ENCODE measurements at regions not wholly inside any gene's neighbourhood (a gene's known extent, or its start where the extent isn't known, plus 50 kb on each side); places are given as distances from the start of the nearest gene placed in this dataset.
A peak's percentile ranks its signal among the peaks of the same experiment; 100 is the strongest.

- Mint-ChIP-seq H3K4me3 (no peak overlapping the region), H3K9me3 (peaks cover 11% of the 10 kb centered on the region), H3K27ac (no peak overlapping the region), H3K4me1 (no peaks in the 10 kb centered on the region), H3K36me3 (ENCODE audit: low read depth) (no peaks in the 10 kb centered on the region), H3K27me3 (no peaks in the 10 kb centered on the region)
- POLR2A ChIA-PET = no interaction called here
- no peak for DNase-seq
- CTCF ChIA-PET = interaction anchor here (0.7 kb wide), 1 partner anchor 1854 kb away, joined by 4 read pairs; no protein-coding TSS in a partner anchor
Measured at GRCh38 chr2:4628998-4629501, 925.7 kb downstream of the DCDC2C start.

DNA sequence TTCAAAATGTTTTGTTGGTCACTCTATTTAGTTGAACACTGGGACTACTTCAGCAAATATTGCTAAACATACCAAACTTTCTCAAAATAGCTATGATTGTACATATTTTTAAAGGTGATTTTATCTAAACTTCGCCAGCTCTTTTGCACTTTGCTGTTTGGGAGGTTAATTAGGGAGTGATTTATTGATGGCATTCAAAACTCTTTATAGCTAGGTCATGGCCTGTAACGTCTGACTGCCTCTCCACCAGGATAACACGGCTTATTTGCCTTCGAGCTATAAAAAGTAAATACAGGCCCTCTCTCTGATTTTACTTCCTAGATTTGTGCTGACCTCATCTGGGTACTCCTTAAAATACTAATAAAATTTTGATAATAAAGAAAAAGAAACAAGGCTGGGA lies 931.9 kb downstream of the DCDC2C start:
- Mint-ChIP-seq H3K36me3 (ENCODE audit: low read depth) (no peaks in the 10 kb centered on the region), H3K4me3 (no peak overlapping the region), H3K4me1 (no peaks in the 10 kb centered on the region)

DNA sequence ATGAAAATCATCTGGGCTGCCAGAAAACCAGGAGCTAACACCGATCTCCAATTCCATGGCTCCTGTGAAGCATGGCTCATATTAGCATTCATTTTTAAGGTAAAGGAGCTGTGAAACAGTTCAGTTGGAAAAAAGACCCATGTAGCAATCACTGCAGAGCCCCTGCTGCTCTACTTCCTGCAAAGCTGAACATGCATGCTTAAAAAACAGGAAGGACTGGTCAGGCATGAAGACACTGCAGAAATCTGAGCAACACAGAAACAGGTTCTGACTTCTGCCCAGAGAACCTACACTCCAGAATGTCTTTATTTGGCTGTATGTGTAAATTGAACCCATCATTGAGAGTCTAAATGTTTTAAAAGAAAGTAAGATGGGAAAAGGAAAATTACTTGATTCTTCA lies 950.6 kb downstream of the DCDC2C start:
- Mint-ChIP-seq H3K27ac (no peak overlapping the region), H3K27me3 (no peaks in the 10 kb centered on the region), H3K36me3 (ENCODE audit: low read depth) (no peaks in the 10 kb centered on the region), H3K4me1 (no peaks in the 10 kb centered on the region), H3K9me3 (peaks cover 5% of the 10 kb centered on the region), H3K4me3 (no peak overlapping the region)
- CTCF ChIA-PET = no interaction called here
- no peak for DNase-seq
- POLR2A ChIA-PET = no interaction called here

More for the DNA sequence above, 931.9 kb downstream of the DCDC2C start:
- H3K9me3 Mint-ChIP-seq = peaks cover 14% of the 10 kb centered on the region
- no peak for DNase-seq
- H3K27me3 Mint-ChIP-seq = no peaks in the 10 kb centered on the region
- H3K27ac Mint-ChIP-seq = no peak overlapping the region
- ChIA-PET POLR2A (no interaction called here), CTCF (no interaction called here)

DNA sequence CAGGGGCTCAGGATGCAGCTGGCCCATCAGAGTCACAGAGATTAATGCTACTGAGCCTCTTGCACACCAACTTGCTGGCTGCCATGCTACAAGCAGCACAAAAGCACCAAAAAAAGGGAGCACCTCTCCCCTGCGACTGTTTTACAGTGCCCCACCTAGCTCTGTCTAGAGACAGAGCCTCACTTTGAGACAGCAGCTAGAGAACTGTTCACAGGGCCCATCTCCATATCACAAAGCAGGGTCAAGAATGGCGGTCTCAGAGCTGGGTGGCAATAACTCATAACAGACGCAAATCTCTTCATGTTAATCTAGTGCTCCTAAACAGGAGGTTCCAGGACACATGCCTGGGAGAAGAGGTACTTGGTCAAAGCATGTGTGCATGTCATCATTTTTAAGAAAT lies 953.0 kb downstream of the DCDC2C start:
- no peaks in the 10 kb centered on the region for H3K27me3 Mint-ChIP-seq
- H3K36me3 Mint-ChIP-seq (ENCODE audit: low read depth) = no peaks in the 10 kb centered on the region
- H3K4me1 Mint-ChIP-seq = no peaks in the 10 kb centered on the region
- no peak for DNase-seq
- H3K4me3 Mint-ChIP-seq = no peak overlapping the region
- ChIA-PET CTCF (no interaction called here), POLR2A (no interaction called here)
- no peak overlapping the region for H3K27ac Mint-ChIP-seq
- peaks cover 5% of the 10 kb centered on the region for H3K9me3 Mint-ChIP-seq

- no peaks in the 10 kb centered on the region for H3K36me3 Mint-ChIP-seq (ENCODE audit: low read depth)
- no peak overlapping the region for H3K4me3 Mint-ChIP-seq
- no peak overlapping the region for H3K27ac Mint-ChIP-seq
- no peaks in the 10 kb centered on the region for H3K27me3 Mint-ChIP-seq
- DNase-seq = no peak
- peaks cover 6% of the 10 kb centered on the region for H3K9me3 Mint-ChIP-seq
- ChIA-PET CTCF (no interaction called here), POLR2A (no interaction called here)
- no peaks in the 10 kb centered on the region for H3K4me1 Mint-ChIP-seq
Measured at GRCh38 chr2:4662161-4662779, 958.9 kb downstream of the DCDC2C start.

- Mint-ChIP-seq H3K9me3 (peaks cover 4% of the 10 kb centered on the region), H3K36me3 (ENCODE audit: low read depth) (no peaks in the 10 kb centered on the region), H3K4me1 (peaks cover 5% of the 10 kb centered on the region), H3K4me3 (no peak overlapping the region), H3K27me3 (no peaks in the 10 kb centered on the region), H3K27ac (no peak overlapping the region)
- no peak for DNase-seq
- ChIA-PET CTCF (interaction anchor here (0.6 kb wide), 1 partner anchor 1982 kb away, joined by 3 read pairs; no protein-coding TSS in a partner anchor), POLR2A (no interaction called here)
Measured at GRCh38 chr2:4668381-4668780, 965.0 kb downstream of the DCDC2C start.

DNA sequence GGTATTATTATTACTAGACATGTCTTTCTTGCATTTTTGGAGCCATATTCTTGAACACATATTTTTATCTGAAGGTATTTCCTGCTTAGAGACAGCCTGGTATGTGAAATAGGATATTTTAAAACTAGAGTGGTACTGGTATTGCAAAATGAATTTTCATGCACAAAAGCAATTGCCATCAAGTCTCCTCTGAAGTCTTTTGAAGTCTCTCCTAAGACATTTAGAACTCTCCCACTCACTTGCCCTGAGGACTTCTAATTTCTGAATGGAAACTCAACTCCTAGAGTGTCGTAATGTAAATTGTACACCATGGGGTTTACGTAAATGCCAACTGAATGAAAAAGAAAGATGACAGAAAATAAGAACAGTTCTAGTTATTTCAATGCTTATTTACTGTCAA lies 967.0 kb downstream of the DCDC2C start:
- Mint-ChIP-seq H3K27me3 (no peaks in the 10 kb centered on the region), H3K4me1 (peaks cover 5% of the 10 kb centered on the region), H3K27ac (no peak overlapping the region), H3K36me3 (ENCODE audit: low read depth) (no peaks in the 10 kb centered on the region), H3K4me3 (no peak overlapping the region), H3K9me3 (peaks cover 4% of the 10 kb centered on the region)
- DNase-seq = no peak
- POLR2A ChIA-PET = no interaction called here
- CTCF ChIA-PET = no interaction called here

DNA sequence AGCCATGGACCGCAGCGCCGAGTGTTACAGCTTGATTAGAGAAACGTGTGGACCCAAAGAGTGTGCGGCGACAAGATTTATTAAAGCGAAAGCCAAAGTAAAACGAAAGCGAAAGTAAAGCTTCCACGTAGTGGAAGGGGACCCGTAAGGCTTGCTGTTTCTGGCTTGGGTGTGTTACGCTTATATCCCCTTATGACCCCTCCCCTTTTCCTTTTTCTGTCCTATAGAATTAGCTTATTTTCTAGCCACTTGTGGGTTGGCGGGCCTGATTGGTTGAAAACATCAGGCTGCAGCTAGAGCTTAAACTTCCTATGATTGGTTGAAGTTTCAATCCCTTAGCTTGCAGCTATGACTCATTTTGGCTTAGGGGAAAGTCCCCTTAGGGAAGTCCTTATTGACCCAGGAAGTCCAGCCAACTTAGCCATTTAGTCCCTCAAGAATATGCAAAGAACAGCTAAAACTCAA lies 969.7 kb downstream of the DCDC2C start:
- CTCF ChIA-PET = no interaction called here
- H3K4me3 Mint-ChIP-seq = peak overlapping the region; percentile 27
- POLR2A ChIA-PET = no interaction called here

DNA sequence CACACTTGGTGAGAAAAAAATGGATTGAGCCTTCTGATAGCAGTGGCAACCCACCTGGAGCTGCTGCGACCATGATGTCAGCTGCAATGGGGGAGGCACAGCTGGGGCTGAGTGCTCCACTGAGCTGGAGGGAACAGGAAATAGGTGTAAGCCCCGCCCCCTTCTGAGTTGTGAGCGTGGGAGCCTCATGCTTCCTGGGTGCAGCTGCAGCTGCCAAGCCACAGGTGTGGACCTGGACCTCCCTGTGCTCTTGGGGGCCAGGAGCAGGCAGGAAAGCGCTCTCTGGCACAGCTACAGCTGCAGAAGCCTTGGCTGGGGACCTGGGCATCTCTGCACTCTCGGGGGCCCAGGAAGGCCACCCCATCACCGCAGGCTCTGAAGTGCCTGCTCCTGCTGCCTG lies 970.6 kb downstream of the DCDC2C start:
- Mint-ChIP-seq H3K27me3 (no peaks in the 10 kb centered on the region), H3K4me1 (peaks cover 5% of the 10 kb centered on the region), H3K4me3 (no peak overlapping the region), H3K36me3 (ENCODE audit: low read depth) (no peaks in the 10 kb centered on the region), H3K27ac (no peak overlapping the region), H3K9me3 (peaks cover 4% of the 10 kb centered on the region)
- POLR2A ChIA-PET = no interaction called here
- DNase-seq = peak; percentile 8
- CTCF ChIA-PET = no interaction called here

More for the DNA sequence above, 969.7 kb downstream of the DCDC2C start:
- Mint-ChIP-seq H3K36me3 (ENCODE audit: low read depth) (no peaks in the 10 kb centered on the region), H3K27ac (no peak overlapping the region), H3K9me3 (peaks cover 4% of the 10 kb centered on the region), H3K27me3 (no peaks in the 10 kb centered on the region), H3K4me1 (peaks cover 5% of the 10 kb centered on the region)
- no peak for DNase-seq

DNA sequence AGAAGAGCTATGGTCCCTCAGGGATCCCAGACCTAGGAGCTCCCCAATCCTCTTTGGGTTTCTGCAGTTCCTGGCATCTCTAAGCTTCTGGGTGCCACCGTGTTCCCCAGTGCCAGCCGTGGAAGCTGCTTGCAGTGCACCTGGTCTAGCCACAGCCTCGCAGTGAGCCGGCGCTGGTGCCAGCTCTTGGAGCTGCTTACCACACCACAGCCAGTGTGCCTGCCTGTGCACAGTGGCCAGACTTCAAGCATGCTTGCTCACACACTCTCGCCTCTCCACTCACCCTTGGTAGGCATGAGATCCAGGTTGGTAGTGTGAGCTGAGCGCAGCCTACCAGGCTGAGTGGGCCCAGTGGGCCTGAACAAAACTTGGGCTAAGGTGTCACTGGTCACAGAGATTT lies 971.9 kb downstream of the DCDC2C start:
- CTCF ChIA-PET = no interaction called here
- peaks cover 5% of the 10 kb centered on the region for H3K4me1 Mint-ChIP-seq
- DNase-seq = no peak
- H3K36me3 Mint-ChIP-seq (ENCODE audit: low read depth) = no peaks in the 10 kb centered on the region
- POLR2A ChIA-PET = no interaction called here
- no peaks in the 10 kb centered on the region for H3K27me3 Mint-ChIP-seq
- peaks cover 4% of the 10 kb centered on the region for H3K9me3 Mint-ChIP-seq
- H3K4me3 Mint-ChIP-seq = no peak overlapping the region
- no peak overlapping the region for H3K27ac Mint-ChIP-seq

DNA sequence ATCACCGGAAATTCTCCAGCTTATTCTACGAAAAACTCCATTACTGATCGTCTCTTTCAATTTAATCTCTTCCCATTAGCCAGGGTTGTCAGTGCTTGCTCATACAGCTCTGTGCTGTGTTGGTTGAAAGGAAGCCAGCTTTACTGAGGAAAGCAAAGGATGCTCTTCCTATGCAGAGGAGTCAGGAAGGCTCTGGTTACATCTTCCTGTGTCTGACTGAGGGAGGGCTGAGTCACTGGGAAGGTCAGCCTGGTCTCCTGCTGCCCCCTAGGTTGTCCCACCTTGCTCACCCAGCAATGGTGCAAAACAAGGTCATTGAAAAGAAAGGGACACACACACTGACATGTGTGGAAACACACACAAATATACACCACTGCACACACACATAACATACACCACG lies 975.6 kb downstream of the DCDC2C start:
- peaks cover 2% of the 10 kb centered on the region for H3K9me3 Mint-ChIP-seq
- no peaks in the 10 kb centered on the region for H3K36me3 Mint-ChIP-seq (ENCODE audit: low read depth)
- no peak for DNase-seq
- no peak overlapping the region for H3K4me3 Mint-ChIP-seq
- ChIA-PET POLR2A (no interaction called here), CTCF (no interaction called here)
- no peak overlapping the region for H3K27ac Mint-ChIP-seq
- no peaks in the 10 kb centered on the region for H3K27me3 Mint-ChIP-seq
- no peaks in the 10 kb centered on the region for H3K4me1 Mint-ChIP-seq

GRCh38 chr2:4679391-4679790 lies 976.0 kb downstream of the DCDC2C start:
- CTCF ChIA-PET = no interaction called here

GRCh38 chr2:4684921-4685320 lies 981.5 kb downstream of the DCDC2C start:
- no peaks in the 10 kb centered on the region for H3K36me3 Mint-ChIP-seq (ENCODE audit: low read depth)
- H3K27ac Mint-ChIP-seq = no peak overlapping the region
- POLR2A ChIA-PET = no interaction called here
- H3K9me3 Mint-ChIP-seq = no peaks in the 10 kb centered on the region
- DNase-seq = no peak
- CTCF ChIA-PET = no interaction called here
- no peaks in the 10 kb centered on the region for H3K27me3 Mint-ChIP-seq
- no peak overlapping the region for H3K4me3 Mint-ChIP-seq
- H3K4me1 Mint-ChIP-seq = no peaks in the 10 kb centered on the region

More at GRCh38 chr2:4679391-4679790, 976.0 kb downstream of the DCDC2C start:
- Mint-ChIP-seq H3K36me3 (ENCODE audit: low read depth) (no peaks in the 10 kb centered on the region), H3K4me1 (no peaks in the 10 kb centered on the region), H3K9me3 (peaks cover 2% of the 10 kb centered on the region), H3K27ac (no peak overlapping the region), H3K27me3 (no peaks in the 10 kb centered on the region), H3K4me3 (no peak overlapping the region)
- POLR2A ChIA-PET = no interaction called here
- no peak for DNase-seq

DNA sequence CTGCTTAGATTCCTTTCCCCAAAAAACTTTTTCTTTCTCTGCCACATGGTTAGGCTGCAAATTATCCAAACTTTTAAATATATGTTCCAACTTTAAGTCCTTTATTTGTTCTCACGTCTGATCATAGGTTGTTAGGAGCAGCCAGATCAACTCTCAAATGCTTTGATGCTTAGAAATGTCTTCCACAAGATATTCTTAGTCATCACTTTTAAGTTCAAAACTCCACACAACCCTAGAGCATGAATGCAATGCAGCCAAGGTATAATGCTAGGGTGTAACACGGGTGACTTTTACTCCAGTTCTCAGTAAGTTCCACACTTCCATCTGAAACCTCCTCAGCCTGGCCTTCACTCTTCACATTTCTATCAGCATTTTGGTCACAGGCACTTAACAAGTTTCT lies 987.5 kb downstream of the DCDC2C start:
- H3K4me3 Mint-ChIP-seq = no peak overlapping the region
- no peaks in the 10 kb centered on the region for H3K27me3 Mint-ChIP-seq
- peaks cover 7% of the 10 kb centered on the region for H3K9me3 Mint-ChIP-seq
- ChIA-PET CTCF (no interaction called here), POLR2A (no interaction called here)
- H3K36me3 Mint-ChIP-seq (ENCODE audit: low read depth) = no peaks in the 10 kb centered on the region
- H3K27ac Mint-ChIP-seq = no peak overlapping the region
- DNase-seq = no peak
- no peaks in the 10 kb centered on the region for H3K4me1 Mint-ChIP-seq
